NCI-H345 (cell line): ENCODE measurements at regions not wholly inside any gene's neighbourhood (a gene's known extent, or its start where the extent isn't known, plus 50 kb on each side); places are given as distances from the start of the nearest gene placed in this dataset.

Experiments
- DNase-seq: peaks from one replicate; lab custom pipeline; 2025; lab: John Stamatoyannopoulos, UW

DNA sequence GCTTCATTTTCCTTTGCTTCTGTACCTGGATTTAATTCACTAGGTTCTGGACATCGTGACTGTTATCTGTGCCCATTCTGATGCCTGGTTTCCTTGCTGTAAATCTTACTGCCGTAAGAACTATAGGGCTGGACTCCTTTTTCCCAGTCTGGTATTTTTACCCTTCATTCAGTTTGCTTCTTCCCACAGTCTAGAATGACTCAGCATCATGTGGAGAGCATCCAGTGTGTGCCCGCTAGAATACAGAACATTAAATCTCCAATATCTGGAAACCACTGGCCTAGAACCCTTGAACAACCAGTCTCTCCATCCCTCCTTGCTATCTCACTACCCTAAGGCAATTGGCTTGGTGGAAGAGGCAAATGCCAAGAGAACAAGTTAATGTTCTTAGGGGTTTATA, 1075.4 kb upstream of the ZEB2 start:
- DNase-seq: no peak

DNA sequence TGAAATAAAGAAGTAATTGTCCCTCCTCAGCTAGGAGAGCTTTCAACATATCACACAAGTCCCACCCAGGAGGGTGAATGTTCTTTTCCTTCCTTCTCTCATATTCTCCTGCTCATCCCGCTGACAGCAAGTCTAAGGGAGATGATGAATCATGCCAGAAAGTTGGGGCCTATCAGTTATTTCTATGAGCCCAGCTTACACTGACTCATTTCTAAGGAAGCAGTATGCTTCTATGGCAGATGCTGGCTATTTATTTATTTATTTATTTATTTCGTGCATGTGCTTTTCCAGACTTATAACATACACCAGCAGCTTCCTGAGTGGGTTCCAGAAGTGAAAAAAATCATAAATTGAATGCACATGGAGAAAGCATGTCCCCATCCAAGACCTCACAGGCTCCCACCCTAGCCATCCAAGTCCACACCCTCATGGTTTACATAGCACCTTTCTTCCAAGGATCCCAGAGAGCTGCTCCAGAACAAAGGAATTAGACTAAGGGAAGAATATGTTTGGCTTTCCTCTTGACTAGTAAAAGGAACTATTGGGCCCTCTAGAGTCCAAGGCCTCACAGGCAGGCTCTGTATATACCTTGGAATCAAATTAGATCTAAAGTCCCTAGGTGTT, 1074.2 kb upstream of the ZEB2 start:
- no peak for DNase-seq

DNA sequence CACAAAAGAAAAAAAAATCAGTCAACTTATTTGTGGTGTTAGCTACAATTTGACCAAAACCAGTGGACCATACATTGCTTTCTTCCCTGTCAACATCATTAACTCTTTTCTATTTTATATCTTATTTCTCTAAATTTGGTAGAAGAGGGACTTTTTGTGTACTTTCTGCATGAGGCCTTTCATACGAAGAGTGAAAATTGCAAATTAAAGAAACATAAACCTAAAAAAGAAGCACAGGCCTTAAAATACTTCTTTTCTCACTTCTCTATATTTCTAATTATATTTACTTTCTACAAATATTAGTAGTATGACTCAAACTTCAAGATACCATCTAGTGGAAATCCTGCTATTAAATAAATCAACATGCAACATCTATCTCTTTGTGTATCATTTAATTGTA, 1073.4 kb upstream of the ZEB2 start:
- no peak for DNase-seq

DNA sequence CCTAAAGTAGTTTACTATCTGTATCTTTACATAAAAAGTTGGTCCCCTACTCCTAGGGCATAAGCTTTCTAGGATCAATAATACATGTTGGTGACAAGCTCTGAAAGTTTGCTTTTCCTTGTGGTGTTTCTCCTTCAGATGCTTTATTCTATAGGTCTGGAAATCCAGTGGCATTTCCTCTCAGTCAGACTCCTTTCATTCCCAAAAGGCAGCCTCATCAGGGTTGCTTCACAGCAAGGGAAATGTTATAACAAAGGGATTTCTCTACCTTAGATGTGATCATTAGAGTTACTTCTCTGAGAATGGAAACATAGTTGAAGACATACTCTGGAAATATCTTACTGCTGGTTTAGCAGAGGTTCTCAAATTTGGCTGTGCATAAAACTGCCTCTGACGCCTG, 1072.4 kb upstream of the ZEB2 start:
- no peak for DNase-seq

DNA sequence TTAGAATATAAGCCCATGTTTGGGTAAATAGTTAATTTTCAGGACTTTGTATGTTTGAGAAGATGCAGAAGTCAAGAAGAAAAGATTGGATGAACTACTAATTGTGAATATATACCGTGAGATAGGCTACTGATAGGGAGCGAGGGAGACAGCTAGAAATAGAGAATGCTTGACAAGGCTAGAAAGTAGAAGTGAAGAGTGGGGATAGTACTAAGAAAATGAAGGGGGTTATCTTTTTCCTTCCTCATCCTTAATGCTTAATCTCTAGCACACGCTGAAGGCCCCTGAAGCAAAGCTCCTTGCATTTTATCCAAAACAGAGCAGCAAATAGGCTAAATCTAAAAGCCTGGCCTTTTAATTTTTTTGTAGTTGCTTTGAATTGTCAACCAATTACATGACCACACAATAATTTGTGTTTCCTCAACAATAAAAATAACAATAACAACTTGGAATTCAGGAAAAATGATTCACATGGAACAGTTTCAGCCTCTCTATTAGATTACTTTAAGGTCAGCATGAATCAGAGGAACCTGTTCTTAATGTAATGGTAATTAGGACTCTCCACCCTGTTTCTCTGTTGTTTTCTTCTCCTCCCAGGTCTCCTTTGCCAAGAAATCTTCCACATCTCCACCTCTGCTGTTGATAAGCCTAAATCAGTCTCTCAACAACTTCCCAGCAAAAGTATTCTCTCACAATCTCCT, 1071.3 kb upstream of the ZEB2 start:
- DNase-seq: no peak

DNA sequence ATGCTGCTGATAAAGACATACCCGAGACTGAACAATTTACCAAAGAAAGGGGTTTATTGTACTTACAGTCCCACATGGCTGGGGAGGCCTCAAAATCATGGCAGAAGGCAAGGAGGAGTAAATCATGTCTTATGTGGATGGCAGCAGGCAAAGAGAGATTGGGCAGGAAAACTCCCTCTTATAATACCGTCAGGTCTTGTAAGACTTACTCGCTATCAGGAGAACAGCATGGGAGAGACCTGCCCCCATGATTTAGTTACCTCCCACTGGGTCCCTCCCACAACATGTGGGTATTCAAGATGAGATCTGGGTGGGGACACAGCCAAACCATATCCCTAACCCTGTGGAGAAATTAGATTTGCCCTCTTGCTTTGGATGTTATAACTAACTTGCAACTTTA, 1068.0 kb upstream of the ZEB2 start:
- DNase-seq: no peak

DNA sequence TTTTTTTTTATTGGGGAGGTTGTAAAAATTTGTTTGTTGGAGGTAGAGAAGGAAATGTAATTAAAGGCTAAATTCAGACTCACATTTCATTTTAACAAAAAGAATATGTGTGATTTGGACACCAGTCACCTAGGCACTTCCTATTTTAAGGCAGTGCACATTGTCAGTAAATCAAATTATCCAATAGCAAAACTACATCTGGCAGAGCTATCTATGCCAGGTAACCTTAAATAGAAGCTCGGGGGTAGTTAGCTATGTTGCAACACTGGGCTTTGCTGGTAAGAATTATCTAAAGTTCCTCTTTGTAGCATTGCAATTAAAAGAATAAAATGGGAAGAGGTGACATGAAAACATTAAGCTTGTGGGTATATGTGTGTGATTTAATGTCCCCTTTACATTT, 1064.4 kb upstream of the ZEB2 start:
- no peak for DNase-seq

DNA sequence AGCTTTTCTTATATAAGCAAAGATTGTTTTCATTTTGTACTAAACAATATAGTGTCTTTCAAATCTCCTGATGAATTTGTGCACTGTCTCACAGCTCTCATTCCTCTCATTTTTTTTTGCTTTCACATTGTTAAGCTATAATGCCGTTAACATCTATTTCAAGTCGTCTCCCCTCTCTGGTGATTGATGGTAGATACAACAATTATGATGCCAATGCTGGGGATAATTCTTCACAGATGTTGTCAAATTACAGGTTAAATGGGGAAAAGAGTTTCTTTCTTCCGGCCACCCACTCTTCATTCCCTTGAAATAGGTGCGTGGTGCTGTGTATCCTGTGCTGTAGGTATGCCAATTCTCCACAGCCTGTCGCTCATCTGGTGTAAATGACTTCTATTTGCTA, 1053.7 kb upstream of the ZEB2 start:
- no peak for DNase-seq

DNA sequence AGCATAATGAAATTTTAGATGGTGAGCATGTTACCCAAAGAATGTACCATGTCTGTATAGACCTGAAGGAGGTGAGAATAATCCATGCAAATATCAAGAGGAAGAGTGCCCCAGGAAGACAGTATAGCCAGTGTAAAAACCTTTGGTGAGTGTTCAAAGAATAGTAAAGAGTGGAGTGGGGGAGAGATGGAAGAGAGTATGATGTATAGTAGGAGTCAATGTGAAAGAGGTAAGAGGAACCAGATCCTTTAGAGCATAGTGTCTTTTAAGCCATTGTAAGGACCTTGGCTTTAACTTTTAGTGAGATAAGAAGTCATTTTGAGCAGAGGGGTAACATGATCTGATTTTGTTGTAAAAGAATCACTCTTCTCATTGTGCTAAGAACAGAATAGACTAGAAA, 1052.3 kb upstream of the ZEB2 start:
- no peak for DNase-seq

DNA sequence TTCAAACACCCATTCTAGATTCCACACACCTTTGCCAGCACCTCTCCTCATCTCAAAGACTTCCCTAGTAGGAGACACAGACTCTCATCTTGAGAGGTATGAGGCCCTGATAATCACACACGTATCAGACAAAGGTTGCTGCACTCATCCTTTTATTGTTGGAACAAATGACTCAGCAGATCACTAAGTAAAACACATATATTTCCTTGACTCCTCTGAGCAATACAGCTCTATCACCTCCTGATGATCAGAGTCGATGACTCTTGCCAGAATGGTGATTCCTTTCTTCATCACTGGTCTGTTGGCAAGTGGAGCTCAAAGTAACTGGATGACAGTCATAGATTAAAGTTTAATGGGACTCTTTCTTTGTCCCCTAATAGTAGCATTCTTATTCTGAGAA, 1049.2 kb upstream of the ZEB2 start:
- DNase-seq: no peak

DNA sequence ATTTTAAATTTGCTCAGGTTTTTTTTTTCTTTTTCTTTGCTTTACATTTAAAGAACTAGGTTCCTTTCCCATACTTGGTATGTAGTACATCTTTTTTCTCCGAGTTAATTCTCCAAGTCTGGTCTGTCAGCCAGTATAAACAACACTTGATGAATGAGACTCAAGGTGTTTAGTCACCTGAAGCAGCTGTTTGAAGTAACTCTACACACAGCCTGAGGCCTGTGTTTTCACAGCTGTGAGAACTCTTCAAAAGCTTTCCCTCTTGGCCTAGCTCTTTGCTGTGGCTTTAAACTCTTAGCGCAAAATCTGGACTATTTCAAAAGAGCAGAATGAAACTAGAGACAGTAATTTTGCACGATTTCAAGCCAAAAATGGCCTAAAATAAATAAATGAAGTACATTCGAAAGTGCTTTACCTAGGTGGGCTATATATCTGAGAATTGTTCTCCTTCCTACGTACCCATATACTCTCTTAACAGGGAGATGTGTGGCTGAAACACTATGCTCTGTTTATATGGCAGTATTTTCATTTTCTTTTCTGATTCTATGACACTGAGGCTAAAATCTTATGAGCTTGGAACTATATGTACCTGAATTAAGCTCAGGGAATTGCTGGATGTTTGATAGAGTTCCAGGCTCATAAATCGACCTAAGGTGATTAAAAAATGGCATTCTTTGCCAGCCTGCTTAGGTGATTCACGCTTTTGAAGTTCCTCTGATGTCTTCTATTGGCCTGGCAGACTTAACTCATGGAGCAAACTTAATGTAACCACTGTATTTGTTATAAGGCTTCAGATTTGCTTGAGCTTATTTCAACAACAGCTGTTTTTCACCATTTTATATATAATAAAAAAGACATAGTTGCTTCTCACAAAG, 1044.1 kb upstream of the ZEB2 start:
- peak; percentile 45 for DNase-seq

DNA sequence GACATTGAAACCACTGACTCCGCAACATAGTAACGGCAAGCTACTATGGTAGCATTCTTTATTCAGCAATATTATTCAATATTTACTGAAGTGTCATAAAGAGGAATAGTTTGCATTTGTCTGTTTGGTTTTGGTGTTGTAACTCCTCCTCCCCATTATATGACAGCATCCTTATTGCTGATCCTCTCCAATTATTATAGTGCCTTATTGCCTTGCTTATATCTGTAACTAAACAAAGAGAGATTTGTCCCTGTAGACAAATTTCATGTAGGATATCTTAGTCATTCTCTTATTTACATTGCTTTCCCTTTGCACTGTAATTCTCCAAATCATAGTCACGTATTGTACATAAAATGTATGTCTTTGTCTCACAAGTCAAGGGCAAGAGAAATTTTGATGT, 1041.2 kb upstream of the ZEB2 start:
- DNase-seq: no peak

DNA sequence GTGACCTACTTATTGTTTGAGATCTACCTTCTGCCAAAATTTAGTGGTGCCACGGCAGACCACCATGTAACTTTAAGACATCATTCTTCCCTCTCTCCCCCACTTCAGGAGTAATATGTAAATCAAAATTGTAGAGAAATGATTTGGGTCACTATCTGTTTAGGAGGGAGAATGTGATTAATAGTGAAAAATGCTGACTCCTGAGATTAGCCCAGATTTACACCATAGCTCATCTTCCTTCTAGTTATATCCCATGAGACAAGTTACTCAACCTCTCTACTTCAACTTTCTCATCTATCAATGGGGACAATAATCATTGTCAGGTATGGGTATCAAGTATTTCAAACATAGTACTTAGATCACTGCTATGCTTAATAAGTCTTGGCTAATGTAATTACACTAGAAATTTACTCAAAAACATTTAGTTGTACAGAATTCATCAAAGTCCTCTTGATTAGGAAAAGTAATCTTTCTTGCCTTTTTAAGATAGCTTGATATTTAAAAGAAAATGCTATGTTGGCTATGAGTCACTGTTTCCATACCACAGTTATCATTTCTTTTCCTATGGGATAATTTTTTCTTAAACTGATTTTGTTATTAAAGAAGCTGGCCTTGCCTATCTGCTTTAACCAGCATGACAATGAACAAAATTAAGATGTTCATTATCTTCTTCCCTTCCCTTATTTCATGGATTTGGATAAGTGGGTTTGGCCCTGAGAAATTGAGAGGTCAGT, 1038.9 kb upstream of the ZEB2 start:
- DNase-seq: no peak

DNA sequence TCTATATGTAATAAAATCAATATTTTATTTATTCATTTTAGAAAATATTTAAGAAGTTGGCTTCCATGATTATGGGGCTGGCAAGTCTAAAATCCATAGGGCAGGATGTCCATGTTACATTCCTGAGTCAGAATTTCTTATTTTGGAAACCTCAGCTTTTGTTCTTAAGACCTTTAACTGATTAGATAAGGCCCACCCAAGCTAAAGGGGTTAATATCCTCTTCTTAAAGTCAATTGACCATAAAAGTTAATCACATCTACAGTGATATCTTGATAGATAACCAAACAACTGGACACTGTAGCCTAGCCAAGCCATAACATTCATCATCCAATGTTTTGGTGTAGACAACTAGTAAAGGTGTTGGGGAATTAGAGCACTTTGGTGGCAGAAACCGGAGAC, 1035.4 kb upstream of the ZEB2 start:
- DNase-seq: no peak

DNA sequence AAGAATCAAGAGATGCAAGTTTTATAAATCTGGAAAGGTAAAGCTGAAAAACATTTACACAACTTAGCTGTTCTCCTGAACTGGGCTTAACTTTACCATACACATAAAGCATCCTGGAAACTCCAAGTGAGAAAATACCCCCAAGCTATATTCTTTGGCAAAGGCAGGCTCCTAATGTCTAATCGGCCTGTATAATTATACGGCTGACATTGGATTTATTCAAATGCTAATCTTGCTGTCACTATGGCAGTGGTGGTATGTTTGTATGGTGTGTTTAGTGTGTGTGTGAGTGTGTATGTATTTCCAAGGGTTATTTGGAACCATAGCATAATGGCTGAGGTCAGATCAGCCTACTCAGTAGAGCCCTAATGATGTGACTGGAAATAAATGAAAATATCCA, 1031.8 kb upstream of the ZEB2 start:
- peak; percentile 5 for DNase-seq

DNA sequence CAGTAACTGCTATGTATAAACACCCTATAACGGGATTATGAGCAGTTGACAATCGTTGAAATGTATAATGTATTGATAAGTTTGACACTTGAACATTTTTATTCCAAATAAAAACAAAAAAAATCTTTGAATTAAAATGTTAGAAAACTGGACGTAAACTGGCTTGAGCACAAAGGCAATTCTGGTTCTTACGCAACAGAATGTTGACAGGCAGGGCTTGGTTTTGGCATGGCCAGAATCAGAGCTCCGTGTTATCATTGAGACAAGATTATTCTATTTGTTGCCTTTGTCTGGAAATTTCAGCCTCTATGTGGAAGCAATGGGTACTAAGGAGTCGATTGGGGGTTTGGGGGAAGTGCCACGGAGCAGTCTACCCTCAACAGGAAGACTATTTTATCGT, 1028.6 kb upstream of the ZEB2 start:
- DNase-seq: no peak

DNA sequence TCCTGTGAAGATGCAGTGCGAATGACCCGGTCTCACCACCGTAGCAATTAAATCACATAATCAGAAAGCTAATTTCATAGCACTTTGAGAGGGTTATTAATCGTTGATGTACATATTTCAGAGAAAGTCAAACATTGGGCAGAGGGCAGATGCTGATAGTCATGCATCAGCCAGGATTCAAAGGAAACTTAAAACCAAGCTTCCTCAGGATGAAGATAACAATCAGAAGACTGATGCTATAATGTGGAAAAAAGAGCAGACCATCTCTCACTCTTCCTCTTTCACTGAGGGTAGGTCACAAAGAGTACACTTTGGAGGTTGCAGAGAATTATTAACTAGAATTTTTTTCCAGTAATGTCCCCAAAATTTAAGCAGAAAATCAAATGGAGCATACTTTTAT, 1027.7 kb upstream of the ZEB2 start:
- no peak for DNase-seq

DNA sequence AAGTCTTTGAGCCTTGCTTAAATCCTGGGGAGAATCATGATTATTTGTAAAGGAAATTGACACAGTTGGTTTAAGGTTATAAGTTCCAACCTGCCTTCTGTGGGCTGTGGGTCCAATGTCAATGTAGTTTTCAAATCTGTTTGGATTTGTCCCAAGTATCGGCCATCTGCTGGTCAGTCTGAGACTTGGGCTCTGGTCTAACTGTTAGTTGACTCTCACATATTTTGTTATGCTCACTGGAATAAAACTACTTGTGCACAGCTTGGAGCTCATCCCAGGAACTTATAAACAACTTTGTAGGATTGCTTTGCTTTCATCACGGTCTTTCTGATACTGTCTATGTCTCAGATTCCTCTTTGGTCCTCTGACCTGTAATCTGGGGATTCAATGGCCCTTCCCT, 1026.2 kb upstream of the ZEB2 start:
- no peak for DNase-seq

DNA sequence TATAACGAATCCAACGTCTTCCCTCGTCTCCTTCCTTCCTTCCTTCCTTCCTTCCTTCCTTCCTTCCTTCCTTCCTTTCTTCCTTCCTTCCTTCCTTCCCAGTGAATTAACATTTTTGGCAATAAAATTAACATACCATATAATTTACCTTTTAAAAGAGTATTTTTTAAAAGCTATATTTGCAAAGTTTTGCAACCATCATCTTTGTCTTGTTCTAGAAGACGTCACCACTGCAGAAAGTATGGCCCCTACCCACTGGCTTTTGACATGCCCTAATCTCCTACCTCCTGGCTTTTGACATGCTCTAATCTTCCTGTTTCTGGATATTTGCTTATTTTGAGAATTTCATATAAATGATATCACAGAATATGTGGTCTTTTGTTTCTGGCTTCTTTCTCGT, 1023.9 kb upstream of the ZEB2 start:
- no peak for DNase-seq

DNA sequence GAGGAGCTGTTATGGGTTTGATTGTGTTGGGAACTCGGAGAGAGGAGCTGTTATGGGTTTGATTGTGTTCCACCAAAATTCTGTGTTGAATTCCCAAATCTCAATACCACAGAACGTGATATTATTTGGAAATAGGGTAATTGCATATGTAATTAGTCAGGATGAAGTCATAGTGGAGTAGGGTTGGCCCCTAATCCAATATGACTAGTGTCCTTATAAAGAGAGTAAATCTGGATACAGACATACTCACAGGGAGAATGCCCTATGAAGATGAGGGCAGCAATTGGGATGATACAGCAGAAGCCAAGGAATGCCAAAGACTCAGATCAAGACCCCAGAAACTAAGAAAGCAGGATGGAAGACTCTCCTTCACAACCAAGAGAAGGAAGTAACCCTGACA, 1023.2 kb upstream of the ZEB2 start:
- no peak for DNase-seq

DNA sequence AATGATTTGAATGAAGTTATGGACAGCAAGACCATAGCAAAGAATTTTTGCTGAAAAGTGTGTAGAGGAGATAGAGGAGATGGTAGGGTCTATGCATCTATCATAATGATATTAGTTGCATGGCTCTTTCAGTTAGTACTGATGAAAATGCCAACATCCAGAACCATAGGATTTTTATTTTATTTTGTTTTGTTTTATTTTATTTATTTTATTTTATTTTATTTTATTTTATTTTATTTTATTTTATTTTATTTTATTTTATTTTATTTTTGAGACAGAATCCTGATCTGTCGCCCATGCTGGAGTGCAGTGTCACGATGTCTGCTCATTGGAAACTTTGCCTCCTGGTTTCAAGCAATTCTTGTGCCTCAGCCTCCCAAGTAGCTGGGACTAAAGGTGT, 1021.1 kb upstream of the ZEB2 start:
- no peak for DNase-seq

DNA sequence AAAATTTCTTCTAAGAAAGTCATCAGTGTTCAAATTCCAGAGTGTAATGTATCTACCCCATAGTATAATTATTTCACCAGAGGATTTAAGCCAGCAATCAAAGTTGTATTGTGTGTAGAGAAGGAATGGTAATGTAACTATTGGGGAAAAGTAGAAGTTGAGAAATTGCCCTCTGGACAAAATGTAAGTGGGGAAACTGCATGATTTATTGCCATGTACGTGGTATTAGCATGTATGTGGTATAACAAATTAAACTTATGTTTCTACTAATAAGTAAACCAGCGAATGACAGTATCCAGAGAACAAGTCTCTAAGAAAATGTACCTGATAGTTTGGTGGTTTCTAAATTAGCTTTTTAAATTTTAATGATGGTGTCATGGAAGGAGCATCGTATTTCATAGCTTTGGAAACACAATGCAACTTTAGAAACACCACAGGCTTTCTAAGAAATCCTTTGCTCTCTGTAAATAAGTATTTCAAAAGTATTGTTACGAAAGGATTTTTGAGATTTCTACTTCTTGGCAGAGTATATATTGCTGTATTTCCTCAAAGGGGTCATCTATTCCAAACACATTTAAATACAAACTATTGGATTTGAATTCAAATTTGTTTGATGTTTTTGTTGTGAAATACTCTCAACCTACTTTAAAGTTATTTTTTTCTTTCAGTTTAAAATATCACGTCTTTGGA, 1018.9 kb upstream of the ZEB2 start:
- DNase-seq: no peak
